ENCODE measurements at regions not wholly inside any gene's neighbourhood (a gene's known extent, or its start where the extent isn't known, plus 50 kb on each side); places are given as distances from the start of the nearest gene placed in this dataset.
A peak's percentile ranks its signal among the peaks of the same experiment; 100 is the strongest.

GRCh38 chr4:145404761-145405160 is 76.9 kb upstream of the SMAD1 start:
- Histone ChIP-seq H3K9ac (ENCODE audit: low read depth, low read length, poor library complexity, severe bottlenecking) (no peak overlapping the region), H3K4me3 (ENCODE audit: low read length, poor library complexity, severe bottlenecking) (no peak overlapping the region), H3F3A (ENCODE audit: low read depth) (no peaks in the 10 kb centered on the region), H3K4me1 (ENCODE audit: insufficient read depth, low read length, poor library complexity, severe bottlenecking) (no peaks in the 10 kb centered on the region), H3K79me2 (ENCODE audit: insufficient read depth, low read length) (no peaks in the 10 kb centered on the region), H3K36me3 (ENCODE audit: insufficient read depth, low read length) (no peaks in the 10 kb centered on the region), H2AFZ (ENCODE audit: low read length) (no peak overlapping the region), H3K4me2 (ENCODE audit: low read depth, low read length, poor library complexity, severe bottlenecking) (no peak overlapping the region), H4K20me1 (ENCODE audit: insufficient read depth, low read length, poor library complexity, severe bottlenecking) (no peaks in the 10 kb centered on the region), H3K9me2 (replicated peaks; ENCODE audit: low read depth, low read length) (no peaks in the 10 kb centered on the region), H3K9me3 (ENCODE audit: insufficient read depth, low read depth, low read length) (no peaks in the 10 kb centered on the region), H3K27me3 (ENCODE audit: insufficient read depth, low read length, poor library complexity, severe bottlenecking) (no peaks in the 10 kb centered on the region)
- TF ChIP-seq CTCF (conservative IDR thresholded peaks at IDR 0.05; ENCODE audit: low read length) (no peak), EZH2phosphoT487 (IDR thresholded peaks at IDR 0.05; ENCODE audit: borderline replicate concordance) (no peak)

GRCh38 chr4:145396581-145396980 is 85.1 kb upstream of the SMAD1 start:
- Histone ChIP-seq H3K79me2 (ENCODE audit: insufficient read depth, low read length) (no peaks in the 10 kb centered on the region), H2AFZ (ENCODE audit: low read length) (0 out of 2 replicates have a peak overlapping the region, but pooled peaks have one; percentile 39), H3K9me2 (replicated peaks; ENCODE audit: low read depth, low read length) (no peaks in the 10 kb centered on the region), H4K20me1 (ENCODE audit: insufficient read depth, low read length, poor library complexity, severe bottlenecking) (no peaks in the 10 kb centered on the region), H3K36me3 (ENCODE audit: insufficient read depth, low read length) (no peaks in the 10 kb centered on the region), H3F3A (ENCODE audit: low read depth) (peaks cover 5% of the 10 kb centered on the region; the same call in 1 of the 2 replicates), H3K27me3 (ENCODE audit: insufficient read depth, low read length, poor library complexity, severe bottlenecking) (no peaks in the 10 kb centered on the region), H3K4me2 (ENCODE audit: low read depth, low read length, poor library complexity, severe bottlenecking) (no peak overlapping the region), H3K9ac (ENCODE audit: low read depth, low read length, poor library complexity, severe bottlenecking) (no peak overlapping the region), H3K4me3 (ENCODE audit: low read length, poor library complexity, severe bottlenecking) (no peak overlapping the region), H3K9me3 (ENCODE audit: insufficient read depth, low read depth, low read length) (no peaks in the 10 kb centered on the region), H3K4me1 (ENCODE audit: insufficient read depth, low read length, poor library complexity, severe bottlenecking) (no peaks in the 10 kb centered on the region)
- TF ChIP-seq EZH2phosphoT487 (IDR thresholded peaks at IDR 0.05; ENCODE audit: borderline replicate concordance) (no peak), CTCF (conservative IDR thresholded peaks at IDR 0.05; ENCODE audit: low read length) (no peak)

GRCh38 chr4:145390571-145390970 is 91.1 kb upstream of the SMAD1 start:
- Histone ChIP-seq H3K9me2 (replicated peaks; ENCODE audit: low read depth, low read length) (no peaks in the 10 kb centered on the region), H3K27me3 (ENCODE audit: insufficient read depth, low read length, poor library complexity, severe bottlenecking) (no peaks in the 10 kb centered on the region), H3K9me3 (ENCODE audit: insufficient read depth, low read depth, low read length) (no peaks in the 10 kb centered on the region), H3K4me3 (ENCODE audit: low read length, poor library complexity, severe bottlenecking) (no peak overlapping the region), H3K4me1 (ENCODE audit: insufficient read depth, low read length, poor library complexity, severe bottlenecking) (peaks cover 6% of the 10 kb centered on the region), H4K20me1 (ENCODE audit: insufficient read depth, low read length, poor library complexity, severe bottlenecking) (no peaks in the 10 kb centered on the region), H3K36me3 (ENCODE audit: insufficient read depth, low read length) (no peaks in the 10 kb centered on the region), H3F3A (ENCODE audit: low read depth) (peaks cover 5% of the 10 kb centered on the region; the same call in 1 of the 2 replicates), H3K79me2 (ENCODE audit: insufficient read depth, low read length) (no peaks in the 10 kb centered on the region), H2AFZ (ENCODE audit: low read length) (no peak overlapping the region), H3K4me2 (ENCODE audit: low read depth, low read length, poor library complexity, severe bottlenecking) (no peak overlapping the region), H3K9ac (ENCODE audit: low read depth, low read length, poor library complexity, severe bottlenecking) (no peak overlapping the region)
- TF ChIP-seq CTCF (conservative IDR thresholded peaks at IDR 0.05; ENCODE audit: low read length) (no peak), EZH2phosphoT487 (IDR thresholded peaks at IDR 0.05; ENCODE audit: borderline replicate concordance) (no peak)
